Activated T-helper 17 cell treated with anti-CD3 and anti-CD28 coated beads, Interleukin-2, amount 50 U/mL, for 72 hours (primary cell): ENCODE measurements at regions not wholly inside any gene's neighbourhood (a gene's known extent, or its start where the extent isn't known, plus 50 kb on each side); places are given as distances from the start of the nearest gene placed in this dataset.

Experiments used
- ATAC-seq: fragments of 150-1000 bp; cut with Tn5 transposase; replicated peaks from 2 replicates; pipeline ENCODE4 v1.10.0; 2021; ENCODE audit warnings: mild to moderate bottlenecking, moderate library complexity
- H3K27ac Mint-ChIP-seq: one replicate; pipeline ENCODE4 v1.8.0; 2022; ENCODE audit warnings: mixed read lengths
- H3K27me3 Mint-ChIP-seq: one replicate; pipeline ENCODE4 v1.8.0; 2022; ENCODE audit warnings: mixed read lengths
- H3K36me3 Mint-ChIP-seq: one replicate; pipeline ENCODE4 v1.8.0; 2022; ENCODE audit warnings: low read depth, mild to moderate bottlenecking, mixed read lengths
- H3K4me1 Mint-ChIP-seq: one replicate; pipeline ENCODE4 v1.8.0; 2022; ENCODE audit warnings: mixed read lengths
- H3K4me3 Mint-ChIP-seq: one replicate; pipeline ENCODE4 v1.8.0; 2022; ENCODE audit warnings: mild to moderate bottlenecking, mixed read lengths
- H3K9me3 Mint-ChIP-seq: one replicate; pipeline ENCODE4 v1.8.0; 2022; ENCODE audit warnings: mixed read lengths

DNA sequence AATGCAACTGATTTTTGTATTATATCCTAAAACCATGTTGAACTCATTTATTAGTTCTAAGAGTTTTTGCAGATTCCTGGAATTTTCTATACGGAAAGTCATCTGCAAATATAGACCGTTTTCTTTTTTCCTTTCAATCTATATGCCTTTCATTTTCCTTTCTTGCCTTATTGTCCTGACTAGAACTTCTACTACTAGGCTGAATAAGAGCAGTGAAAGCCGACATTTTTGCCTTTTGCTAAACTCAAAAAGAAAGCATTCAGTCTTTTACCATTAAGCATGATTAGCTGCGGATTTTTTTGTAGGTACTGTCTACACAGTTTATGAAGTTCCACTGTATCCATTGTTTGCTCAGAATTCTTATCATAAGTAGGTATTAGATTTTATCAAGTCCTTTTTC lies 328.4 kb downstream of the TEX29 start:
- Mint-ChIP-seq H3K36me3 (no peaks in the 10 kb centered on the region), H3K9me3 (no peaks in the 10 kb centered on the region), H3K4me3 (no peak overlapping the region), H3K27me3 (peaks cover 22% of the 10 kb centered on the region), H3K4me1 (no peaks in the 10 kb centered on the region), H3K27ac (no peak overlapping the region)
- ATAC-seq: no peak

DNA sequence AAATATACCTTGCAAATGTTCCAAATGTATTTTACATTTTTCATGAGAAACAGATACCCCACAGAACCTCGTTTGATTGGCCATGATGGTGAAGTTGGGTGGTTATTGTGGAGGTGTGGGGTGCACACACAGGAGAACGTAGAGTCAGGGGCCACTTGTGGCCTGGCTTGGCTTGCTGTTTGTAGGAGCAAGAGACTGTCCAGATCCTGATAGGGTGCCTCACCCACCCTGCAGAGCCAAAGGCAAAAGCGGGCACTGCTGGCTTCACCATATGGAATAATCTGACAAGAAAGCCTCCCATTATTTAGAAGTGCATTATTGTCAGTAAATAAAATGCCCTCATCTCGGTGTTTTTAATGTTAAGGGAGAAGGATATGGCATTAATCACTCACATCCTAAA lies 330.2 kb downstream of the TEX29 start:
- Mint-ChIP-seq H3K27me3 (peaks cover 31% of the 10 kb centered on the region), H3K27ac (no peak overlapping the region), H3K9me3 (no peaks in the 10 kb centered on the region), H3K4me3 (no peak overlapping the region), H3K4me1 (no peaks in the 10 kb centered on the region), H3K36me3 (no peaks in the 10 kb centered on the region)
- no peak for ATAC-seq

DNA sequence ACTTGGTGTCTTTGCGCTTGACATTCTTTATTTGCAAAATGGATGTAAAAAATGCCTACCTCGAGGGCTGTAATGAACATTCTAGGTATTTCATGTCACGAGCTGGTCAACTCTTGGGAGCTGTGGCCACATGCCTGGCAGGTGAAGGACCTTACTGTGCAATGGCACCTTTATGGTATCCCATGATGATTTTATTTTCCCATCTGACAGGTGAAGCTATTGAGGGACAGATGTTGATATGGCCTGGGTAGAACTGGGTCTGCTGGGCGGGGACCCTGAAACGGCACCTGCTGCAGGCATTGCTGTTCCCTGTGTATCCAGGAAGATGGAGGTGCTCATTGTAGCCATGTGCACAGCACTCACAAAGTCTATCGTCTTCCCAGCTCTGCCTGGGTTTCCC lies 332.2 kb downstream of the TEX29 start:
- Mint-ChIP-seq H3K27ac (no peak overlapping the region), H3K27me3 (peaks cover 31% of the 10 kb centered on the region), H3K4me1 (peaks cover 4% of the 10 kb centered on the region), H3K36me3 (no peaks in the 10 kb centered on the region), H3K4me3 (no peak overlapping the region), H3K9me3 (no peaks in the 10 kb centered on the region)
- no peak for ATAC-seq

DNA sequence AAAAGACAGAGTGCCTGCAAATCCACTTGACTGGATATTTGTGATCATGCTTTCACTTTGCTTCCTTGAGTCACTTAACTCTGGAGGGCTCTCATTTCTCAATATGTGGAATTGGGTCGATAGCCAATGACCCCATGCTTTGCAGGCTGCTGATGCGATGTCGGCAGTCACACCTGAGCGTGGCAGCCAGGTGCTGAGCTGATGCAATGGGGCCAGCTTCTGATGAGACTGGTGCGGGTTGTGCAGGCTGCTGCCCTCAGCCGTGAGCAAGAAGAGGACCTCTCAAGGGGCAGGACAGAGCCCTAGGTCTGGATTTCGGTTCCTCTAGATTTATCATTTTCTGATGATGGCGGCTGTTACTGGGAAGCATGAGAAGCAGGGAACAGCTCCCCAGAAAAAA lies 334.1 kb downstream of the TEX29 start:
- ATAC-seq: no peak
- Mint-ChIP-seq H3K27ac (no peak overlapping the region), H3K36me3 (no peaks in the 10 kb centered on the region), H3K4me1 (peaks cover 4% of the 10 kb centered on the region), H3K9me3 (no peaks in the 10 kb centered on the region), H3K4me3 (no peak overlapping the region), H3K27me3 (peaks cover 31% of the 10 kb centered on the region)

DNA sequence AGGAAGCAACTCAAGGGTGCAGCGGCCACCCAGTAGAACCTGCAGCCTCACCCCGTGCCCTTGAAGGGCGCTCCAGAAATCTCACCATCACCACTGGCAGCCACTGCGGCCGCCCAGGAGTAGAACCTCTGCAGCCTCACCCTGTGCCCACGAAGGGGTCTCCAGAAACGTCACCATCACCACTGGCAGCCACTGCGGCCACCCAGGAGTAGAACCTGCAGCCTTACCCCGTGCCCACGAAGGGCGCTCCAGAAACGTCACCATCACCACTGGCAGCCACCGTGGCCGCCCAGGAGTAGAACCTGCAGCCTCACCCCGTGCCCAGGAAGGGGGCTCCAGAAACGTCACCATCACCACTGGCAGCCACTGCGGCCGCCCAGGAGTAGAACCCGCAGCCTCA lies 336.0 kb downstream of the TEX29 start:
- no peaks in the 10 kb centered on the region for H3K9me3 Mint-ChIP-seq
- H3K27ac Mint-ChIP-seq: no peak overlapping the region
- no peaks in the 10 kb centered on the region for H3K36me3 Mint-ChIP-seq
- H3K4me1 Mint-ChIP-seq: peaks cover 4% of the 10 kb centered on the region
- no peak for ATAC-seq
- H3K27me3 Mint-ChIP-seq: peaks cover 17% of the 10 kb centered on the region
- no peak overlapping the region for H3K4me3 Mint-ChIP-seq

DNA sequence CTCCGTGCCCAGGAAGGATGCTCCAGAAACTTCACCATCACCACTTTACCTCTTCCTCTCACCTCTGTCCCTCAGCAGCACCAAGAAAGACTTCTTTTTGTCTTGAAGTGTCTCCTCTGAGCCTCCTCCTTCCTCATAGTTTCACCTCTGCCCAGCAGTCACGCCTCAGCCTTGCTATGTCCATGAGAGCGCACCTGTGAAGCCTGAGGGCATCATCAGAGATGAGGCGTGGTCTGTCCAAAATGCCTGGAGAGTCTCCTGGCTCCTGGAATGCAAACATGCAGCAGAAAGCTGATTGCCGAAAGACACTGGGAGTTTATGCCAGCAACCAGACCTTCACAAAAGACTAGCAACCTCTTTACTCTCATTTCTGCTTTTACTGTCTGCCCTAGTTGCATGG lies 336.6 kb downstream of the TEX29 start:
- H3K27ac Mint-ChIP-seq: no peak overlapping the region
- no peak overlapping the region for H3K4me3 Mint-ChIP-seq
- no peak for ATAC-seq
- H3K9me3 Mint-ChIP-seq: no peaks in the 10 kb centered on the region
- no peaks in the 10 kb centered on the region for H3K36me3 Mint-ChIP-seq
- peaks cover 4% of the 10 kb centered on the region for H3K4me1 Mint-ChIP-seq
- peaks cover 17% of the 10 kb centered on the region for H3K27me3 Mint-ChIP-seq

DNA sequence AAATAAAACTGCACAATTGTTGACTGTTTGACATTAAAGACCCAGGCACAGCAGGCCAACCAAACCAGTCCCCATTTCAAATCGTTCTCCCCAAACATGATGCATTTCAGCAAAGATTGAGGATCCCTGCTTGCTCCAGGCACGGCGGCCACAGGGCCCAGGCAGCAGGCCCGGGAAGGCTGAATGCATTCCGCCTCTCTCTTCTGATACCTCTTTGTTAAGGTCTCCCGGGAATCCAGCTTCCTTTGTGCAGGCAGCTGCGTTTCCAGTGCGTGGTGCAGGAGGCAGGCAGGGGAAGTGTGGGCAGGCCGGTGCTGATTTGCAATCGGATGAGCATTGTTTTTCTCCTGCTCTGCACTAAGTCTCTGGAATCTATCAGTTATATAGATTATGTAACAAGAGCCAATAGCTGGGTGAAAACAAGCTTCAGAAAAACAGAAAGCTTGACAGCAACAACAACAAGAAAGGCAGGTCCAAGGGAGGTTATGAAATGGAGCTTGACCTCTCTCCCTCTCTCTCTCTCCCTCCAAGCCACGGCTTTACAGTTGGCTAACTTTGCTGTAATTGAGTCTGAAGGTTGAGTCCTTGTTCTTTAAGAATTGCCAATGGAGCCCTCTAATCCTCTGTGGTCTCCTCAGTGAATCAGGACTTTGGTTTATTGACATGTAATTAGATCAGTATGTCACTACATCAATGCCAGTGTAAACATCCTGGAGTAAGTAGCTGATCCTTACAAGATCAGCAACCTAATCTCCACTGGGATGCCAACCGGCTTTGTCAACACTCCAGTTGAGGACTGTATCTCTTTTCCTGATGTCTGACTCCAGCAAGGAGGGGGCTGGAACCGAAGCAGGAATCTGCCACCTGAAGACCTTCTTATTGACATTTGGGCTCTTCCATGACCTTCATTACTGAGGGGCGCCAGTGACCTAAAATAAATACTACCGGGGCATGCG lies 338.0 kb downstream of the TEX29 start:
- H3K36me3 Mint-ChIP-seq: no peaks in the 10 kb centered on the region
- H3K4me3 Mint-ChIP-seq: no peak overlapping the region
- H3K4me1 Mint-ChIP-seq: peaks cover 4% of the 10 kb centered on the region
- H3K9me3 Mint-ChIP-seq: no peaks in the 10 kb centered on the region
- ATAC-seq: no peak
- peaks cover 16% of the 10 kb centered on the region for H3K27me3 Mint-ChIP-seq
- no peak overlapping the region for H3K27ac Mint-ChIP-seq

DNA sequence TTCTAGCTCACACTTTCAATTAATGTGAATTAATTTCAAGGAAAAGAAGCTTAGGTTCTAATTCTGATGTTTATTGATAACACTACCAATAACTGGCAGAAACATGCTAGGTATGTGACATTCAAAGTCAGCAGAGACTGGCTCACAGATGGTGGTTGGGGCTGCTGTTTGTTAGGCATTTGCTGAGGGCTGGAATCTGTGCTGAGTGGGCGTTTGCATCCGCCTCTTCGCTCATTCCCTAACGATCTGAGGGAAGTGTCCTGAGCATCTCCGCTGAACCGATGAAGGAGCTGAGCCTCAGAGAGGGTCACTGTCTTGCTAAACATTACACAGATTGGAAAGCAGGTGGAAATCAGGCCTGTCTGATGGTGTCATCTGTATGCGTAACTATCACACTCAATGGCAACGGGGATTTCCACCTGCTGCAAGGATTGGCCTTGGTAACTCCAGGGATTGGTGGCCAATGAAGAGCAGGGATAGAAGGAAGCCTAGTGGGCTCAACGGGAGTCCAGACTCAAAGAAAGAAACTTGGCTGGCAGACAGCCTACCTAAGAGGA lies 338.9 kb downstream of the TEX29 start:
- H3K4me1 Mint-ChIP-seq: peaks cover 4% of the 10 kb centered on the region
- H3K27ac Mint-ChIP-seq: no peak overlapping the region
- peaks cover 12% of the 10 kb centered on the region for H3K27me3 Mint-ChIP-seq
- H3K4me3 Mint-ChIP-seq: no peak overlapping the region
- H3K9me3 Mint-ChIP-seq: no peaks in the 10 kb centered on the region
- ATAC-seq: no peak
- H3K36me3 Mint-ChIP-seq: no peaks in the 10 kb centered on the region

DNA sequence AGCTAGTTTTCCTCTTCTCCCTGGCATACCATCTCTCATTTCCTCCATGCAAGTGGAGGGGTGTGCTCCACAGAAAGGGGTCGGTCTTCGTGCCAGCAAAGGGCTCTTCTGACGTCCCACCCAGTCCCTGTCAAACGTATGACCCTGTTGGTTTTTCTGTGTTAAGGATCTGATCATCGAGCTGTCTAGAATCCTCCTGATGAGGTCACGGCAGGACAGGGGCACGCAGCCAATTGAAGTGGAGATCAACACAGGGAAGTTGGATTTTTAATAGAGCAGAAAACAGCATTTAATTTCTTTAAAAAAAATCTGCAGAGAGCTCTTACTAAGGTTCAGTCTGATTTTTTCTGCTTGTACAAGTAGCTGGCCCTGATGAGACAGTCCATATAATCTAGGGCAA lies 339.4 kb downstream of the TEX29 start:
- no peaks in the 10 kb centered on the region for H3K9me3 Mint-ChIP-seq
- peaks cover 4% of the 10 kb centered on the region for H3K4me1 Mint-ChIP-seq
- ATAC-seq: no peak
- peaks cover 7% of the 10 kb centered on the region for H3K27me3 Mint-ChIP-seq
- H3K27ac Mint-ChIP-seq: no peak overlapping the region
- no peak overlapping the region for H3K4me3 Mint-ChIP-seq
- H3K36me3 Mint-ChIP-seq: no peaks in the 10 kb centered on the region

DNA sequence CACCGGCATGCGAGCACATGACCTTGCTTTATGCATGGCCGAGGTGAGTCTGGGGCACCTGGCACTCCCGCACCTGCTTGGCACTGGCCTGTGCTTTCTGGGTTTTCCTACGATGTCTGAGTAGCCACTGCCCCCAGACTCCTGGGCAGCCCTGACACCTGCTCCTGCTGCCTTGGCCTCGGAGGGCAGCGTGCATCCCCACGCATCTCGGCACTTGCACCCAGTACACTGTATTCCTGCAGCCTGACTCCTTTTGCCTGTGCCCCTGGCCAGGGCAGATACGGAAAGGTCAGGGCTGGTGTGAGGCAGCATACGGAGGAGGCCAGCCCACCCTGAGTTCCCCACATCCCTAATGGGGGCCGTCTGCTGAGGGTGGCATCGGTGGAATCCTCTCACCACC lies 340.6 kb downstream of the TEX29 start:
- H3K36me3 Mint-ChIP-seq: no peaks in the 10 kb centered on the region
- ATAC-seq: no peak
- no peaks in the 10 kb centered on the region for H3K9me3 Mint-ChIP-seq
- peaks cover 5% of the 10 kb centered on the region for H3K27me3 Mint-ChIP-seq
- no peak overlapping the region for H3K27ac Mint-ChIP-seq
- H3K4me3 Mint-ChIP-seq: no peak overlapping the region
- peaks cover 4% of the 10 kb centered on the region for H3K4me1 Mint-ChIP-seq

DNA sequence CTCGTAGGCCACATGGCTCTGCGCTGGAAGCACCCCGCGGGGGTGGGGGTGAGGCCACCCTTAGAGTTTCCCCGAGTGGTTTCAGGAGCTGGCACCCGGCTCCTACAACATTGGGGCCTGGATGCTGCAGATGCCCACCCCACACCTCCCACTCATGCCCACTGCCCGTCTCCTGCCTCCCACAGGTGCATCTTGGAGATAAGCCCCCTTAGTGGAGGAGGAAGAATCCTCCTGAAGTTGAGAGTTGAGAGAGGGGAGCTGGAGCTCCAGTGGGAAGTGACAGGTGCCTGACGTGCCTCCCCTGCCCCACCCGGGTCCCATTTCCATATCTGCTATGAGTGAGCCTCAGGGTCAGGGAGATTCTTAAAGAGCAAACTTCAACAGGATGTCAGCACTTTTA lies 341.3 kb downstream of the TEX29 start:
- H3K36me3 Mint-ChIP-seq: no peaks in the 10 kb centered on the region
- peaks cover 3% of the 10 kb centered on the region for H3K4me1 Mint-ChIP-seq
- ATAC-seq: no peak
- no peak overlapping the region for H3K27ac Mint-ChIP-seq
- H3K4me3 Mint-ChIP-seq: no peak overlapping the region
- no peaks in the 10 kb centered on the region for H3K9me3 Mint-ChIP-seq
- H3K27me3 Mint-ChIP-seq: peaks cover 5% of the 10 kb centered on the region

DNA sequence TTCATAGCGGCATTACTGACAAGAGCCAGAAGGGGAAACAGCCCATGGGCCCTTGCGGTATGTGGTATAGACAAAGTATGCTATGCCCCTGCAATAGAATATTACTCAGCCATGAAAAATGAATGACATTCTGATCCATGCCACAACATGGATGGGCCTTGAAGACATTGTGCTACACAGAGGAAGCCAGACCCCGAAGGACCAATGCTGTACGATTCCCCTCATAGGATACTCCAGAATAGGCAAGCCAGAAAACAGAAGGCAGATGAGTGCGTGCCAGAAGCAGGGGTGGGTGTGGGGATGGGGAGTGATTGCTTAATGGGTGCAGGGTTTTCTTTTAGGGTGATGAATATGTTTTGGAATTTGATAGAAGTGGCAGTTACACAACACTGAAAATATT lies 342.0 kb downstream of the TEX29 start:
- H3K27ac Mint-ChIP-seq: no peak overlapping the region
- H3K4me1 Mint-ChIP-seq: no peaks in the 10 kb centered on the region
- ATAC-seq: no peak
- H3K4me3 Mint-ChIP-seq: no peak overlapping the region
- H3K27me3 Mint-ChIP-seq: peaks cover 5% of the 10 kb centered on the region
- no peaks in the 10 kb centered on the region for H3K9me3 Mint-ChIP-seq
- no peaks in the 10 kb centered on the region for H3K36me3 Mint-ChIP-seq

DNA sequence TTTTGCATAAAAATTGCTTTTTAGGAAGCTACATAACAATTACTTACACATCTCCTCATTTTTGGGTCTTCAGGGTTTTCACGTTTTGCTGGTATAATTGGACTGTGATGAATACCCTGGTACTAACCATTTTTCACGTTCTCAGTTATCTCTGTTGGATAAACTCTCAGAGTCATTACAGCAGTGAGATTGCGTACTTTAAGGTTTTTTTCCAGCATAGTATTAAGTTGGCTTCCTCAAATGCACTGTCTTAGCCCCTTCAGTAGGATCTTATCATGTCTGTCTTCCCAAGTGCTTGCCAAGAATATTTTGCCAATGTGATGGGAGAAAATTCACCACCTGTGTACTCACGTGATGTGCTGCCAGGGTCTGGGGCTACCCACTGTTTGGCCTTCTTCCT lies 342.5 kb downstream of the TEX29 start:
- Mint-ChIP-seq H3K27me3 (peaks cover 5% of the 10 kb centered on the region), H3K4me3 (no peak overlapping the region), H3K27ac (no peak overlapping the region), H3K36me3 (no peaks in the 10 kb centered on the region), H3K9me3 (no peaks in the 10 kb centered on the region), H3K4me1 (no peaks in the 10 kb centered on the region)
- ATAC-seq: no peak

DNA sequence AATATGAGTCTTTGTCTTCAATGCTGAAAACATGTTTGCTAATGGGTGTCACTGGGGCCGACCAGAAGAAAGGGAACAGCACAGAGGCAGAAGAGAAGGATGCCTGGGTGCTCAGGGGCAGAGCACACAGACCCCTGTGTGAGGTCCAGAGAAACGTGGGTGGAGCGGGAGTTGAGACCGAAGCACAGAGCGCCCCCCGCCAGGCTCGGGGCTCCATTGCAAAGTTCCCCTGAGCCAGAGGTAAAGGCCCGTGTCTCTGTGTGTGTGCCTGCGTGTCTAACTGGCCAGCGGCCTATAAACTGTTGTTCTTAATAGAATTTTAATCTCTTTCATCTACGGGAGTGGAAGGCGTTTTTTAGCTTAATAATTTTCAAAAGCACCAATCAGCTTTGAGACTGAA lies 343.1 kb downstream of the TEX29 start:
- ATAC-seq: no peak
- no peaks in the 10 kb centered on the region for H3K4me1 Mint-ChIP-seq
- H3K9me3 Mint-ChIP-seq: no peaks in the 10 kb centered on the region
- no peak overlapping the region for H3K4me3 Mint-ChIP-seq
- no peak overlapping the region for H3K27ac Mint-ChIP-seq
- H3K36me3 Mint-ChIP-seq: no peaks in the 10 kb centered on the region
- peaks cover 5% of the 10 kb centered on the region for H3K27me3 Mint-ChIP-seq

DNA sequence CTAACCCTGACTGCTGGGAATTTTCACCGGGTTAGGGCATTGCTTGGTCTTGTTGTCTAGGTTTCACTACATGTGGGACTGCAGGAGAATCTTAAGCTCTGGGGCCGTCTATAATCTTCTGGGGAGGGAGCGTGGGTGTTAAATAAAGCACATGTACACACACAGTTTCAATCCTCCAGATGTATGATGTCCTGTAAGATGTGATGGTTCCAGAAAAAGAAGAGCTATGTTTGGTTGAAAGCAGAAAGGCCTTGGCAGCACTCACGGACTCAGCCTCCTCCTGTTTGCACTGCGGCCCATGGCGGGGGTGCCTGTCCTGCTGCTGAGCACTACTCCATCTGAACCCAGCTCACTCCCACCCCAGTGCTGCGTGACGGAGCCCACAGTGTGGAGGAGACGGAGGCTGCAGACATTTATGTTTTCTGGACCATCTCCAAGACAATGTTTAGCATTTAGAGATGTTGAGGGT lies 343.5 kb downstream of the TEX29 start:
- Mint-ChIP-seq H3K4me1 (no peaks in the 10 kb centered on the region), H3K27me3 (peaks cover 5% of the 10 kb centered on the region), H3K36me3 (no peaks in the 10 kb centered on the region), H3K9me3 (no peaks in the 10 kb centered on the region), H3K4me3 (no peak overlapping the region), H3K27ac (no peak overlapping the region)
- no peak for ATAC-seq
